Thyroid gland (tissue), 4 donors: ENCODE measurements at regions not wholly inside any gene's neighbourhood (a gene's known extent, or its start where the extent isn't known, plus 50 kb on each side); places are given as distances from the start of the nearest gene placed in this dataset.
"Not testable (repeated sequence)": the region's sequence is repeated elsewhere in the genome, so short reads cannot be mapped to it uniquely, and the experiment has no call there.

Source experiments
- DNase-seq, 2 donors: peaks; one replicate each; pipeline ENCODE4 v3.0.0-alpha.2; 2019
- H3K27ac ChIP-seq, 3 donors: fragments of 200-600 bp; sonication (generic); 1 replicate in 2 of 3; 2 replicates in 1 of 3; pipeline ENCODE4 v1.5.1; 2016 to 2019; ENCODE audit warnings: mild to moderate bottlenecking in 1 of 3, moderate library complexity in 1 of 3
- H3K27me3 ChIP-seq: fragments of 200-600 bp; sonication (generic); one replicate; pipeline ENCODE4 v1.5.1; 2019
- H3K36me3 ChIP-seq, 2 donors: fragments of 200-600 bp; sonication (generic); one replicate each; pipeline ENCODE4 v1.5.1; 2016 to 2019
- H3K4me1 ChIP-seq, 2 donors: fragments of 200-600 bp; sonication (generic); one replicate each; pipeline ENCODE4 v1.5.1; 2017 to 2019
- H3K4me3 ChIP-seq, 3 donors: fragments of 200-600 bp; sonication (generic); replicated peaks in 1 of 3; 1 replicate in 2 of 3; 2 replicates in 1 of 3; pipeline ENCODE4 v1.5.1; 2016; ENCODE audit warnings: mild to moderate bottlenecking in 1 of 3
- H3K9me3 ChIP-seq: fragments of 200-600 bp; sonication (generic); one replicate; pipeline ENCODE4 v1.5.1; 2017
- POLR2A ChIP-seq, 2 donors: fragments of 450-650 bp; IDR thresholded peaks; one replicate each; pipeline ENCODE4 v1.6.1; 2017; ENCODE audit warnings: antibody characterized with exemption in 2 of 2, mild to moderate bottlenecking in 2 of 2, moderate library complexity in 1 of 2
- WGBS, 2 donors: methylation state at CpG; one replicate each; pipeline ENCODE4 v1.1.5; 2017; 5-methylcytosine and 5-hydroxymethylcytosine counted together
- intact Hi-C: fragments of 100-400 bp; cut with DNase I; formaldehyde crosslinking; loops from one replicate; pipeline ENCODE4 v1.15.1; 2023
- TF ChIP-seq, protein P1 (sequence below), 6 experiments: fragments of 200-600 bp in 3 of 6; fragments of 450-650 bp in 3 of 6; sonication (generic) in 3 of 6; IDR thresholded peaks; one replicate each; pipeline ENCODE4 v1.5.1; 2016 to 2019; ENCODE audit warnings: antibody characterized with exemption in 6 of 6, mild to moderate bottlenecking in 2 of 6, inconsistent platforms in 1 of 6, moderate library complexity in 1 of 6

DNA sequence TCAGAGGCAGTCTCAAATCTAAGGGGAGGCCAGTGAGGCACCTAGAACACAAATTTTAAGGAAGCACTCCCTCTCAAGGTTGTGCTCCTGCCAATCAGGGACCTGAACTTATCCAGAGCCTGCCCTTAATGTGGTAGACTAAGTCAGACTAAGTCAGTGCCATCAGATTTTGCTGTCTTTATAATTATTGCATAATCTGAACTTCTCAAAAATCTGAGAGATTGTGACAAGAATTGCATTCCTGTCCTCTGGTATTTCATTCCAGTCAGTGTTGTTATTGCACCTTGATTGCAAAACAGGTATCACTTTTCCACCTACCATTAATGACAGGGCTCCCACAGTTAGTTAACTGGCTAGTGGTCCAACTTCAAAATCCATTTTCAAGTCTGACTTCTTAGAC lies 197.1 kb upstream of the HCN1 start:
- no peak for DNase-seq
- H3K27ac ChIP-seq, result no peak overlapping the region
- H3K27me3 ChIP-seq, result no peaks in the 10 kb centered on the region
- intact Hi-C loops, result no loop called here
- H3K9me3 ChIP-seq, result no peaks in the 10 kb centered on the region
- TF ChIP-seq POLR2A (IDR thresholded peaks at IDR 0.05), result no peak
- TF ChIP-seq, protein P1, sequence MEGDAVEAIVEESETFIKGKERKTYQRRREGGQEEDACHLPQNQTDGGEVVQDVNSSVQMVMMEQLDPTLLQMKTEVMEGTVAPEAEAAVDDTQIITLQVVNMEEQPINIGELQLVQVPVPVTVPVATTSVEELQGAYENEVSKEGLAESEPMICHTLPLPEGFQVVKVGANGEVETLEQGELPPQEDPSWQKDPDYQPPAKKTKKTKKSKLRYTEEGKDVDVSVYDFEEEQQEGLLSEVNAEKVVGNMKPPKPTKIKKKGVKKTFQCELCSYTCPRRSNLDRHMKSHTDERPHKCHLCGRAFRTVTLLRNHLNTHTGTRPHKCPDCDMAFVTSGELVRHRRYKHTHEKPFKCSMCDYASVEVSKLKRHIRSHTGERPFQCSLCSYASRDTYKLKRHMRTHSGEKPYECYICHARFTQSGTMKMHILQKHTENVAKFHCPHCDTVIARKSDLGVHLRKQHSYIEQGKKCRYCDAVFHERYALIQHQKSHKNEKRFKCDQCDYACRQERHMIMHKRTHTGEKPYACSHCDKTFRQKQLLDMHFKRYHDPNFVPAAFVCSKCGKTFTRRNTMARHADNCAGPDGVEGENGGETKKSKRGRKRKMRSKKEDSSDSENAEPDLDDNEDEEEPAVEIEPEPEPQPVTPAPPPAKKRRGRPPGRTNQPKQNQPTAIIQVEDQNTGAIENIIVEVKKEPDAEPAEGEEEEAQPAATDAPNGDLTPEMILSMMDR (IDR thresholded peaks at IDR 0.05), result no peak
- H3K4me3 ChIP-seq, result no peak overlapping the region
- no peaks in the 10 kb centered on the region for H3K36me3 ChIP-seq
- no peaks in the 10 kb centered on the region for H3K4me1 ChIP-seq

DNA sequence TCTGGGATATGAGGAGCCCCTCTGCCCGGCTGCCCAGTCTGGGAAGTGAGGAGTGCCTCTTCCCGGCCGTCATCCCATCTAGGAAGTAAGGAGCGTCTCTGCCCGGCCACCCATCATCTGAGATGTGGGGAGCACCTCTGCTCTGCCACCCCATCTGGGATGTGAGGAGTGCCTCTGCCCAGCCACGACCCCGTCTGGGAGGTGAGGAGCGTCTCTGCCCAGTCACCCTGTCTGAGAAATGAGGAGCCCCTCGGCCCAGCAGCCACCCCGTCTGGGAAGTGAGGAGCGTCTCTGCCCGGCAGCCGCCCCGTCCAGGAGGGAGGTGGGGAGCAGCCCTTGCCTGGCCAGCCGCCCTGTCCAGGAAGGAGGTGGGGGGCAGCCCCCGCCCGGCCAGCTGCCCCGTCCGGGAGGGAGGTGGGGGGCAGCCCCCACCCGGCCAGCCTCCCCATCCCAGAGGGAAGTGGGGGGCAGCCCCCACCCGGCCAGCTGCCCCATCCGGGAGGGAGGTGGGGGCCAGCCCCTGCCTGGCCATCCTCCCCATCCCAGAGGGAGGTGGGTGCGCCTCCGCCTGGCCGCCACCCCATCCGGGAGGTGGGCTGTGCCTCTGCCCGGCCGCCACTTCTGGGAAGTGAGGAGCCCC lies 194.4 kb upstream of the HCN1 start:
- H3K9me3 ChIP-seq, H3K4me3 ChIP-seq, H3K27me3 ChIP-seq, DNase-seq, H3K4me1 ChIP-seq, intact Hi-C loops, H3K27ac ChIP-seq, H3K36me3 ChIP-seq: not testable (repeated sequence)
- 90 to 93% methylated on average over 10 to 16 of the region's 28 CpGs for WGBS, 2 donors

DNA sequence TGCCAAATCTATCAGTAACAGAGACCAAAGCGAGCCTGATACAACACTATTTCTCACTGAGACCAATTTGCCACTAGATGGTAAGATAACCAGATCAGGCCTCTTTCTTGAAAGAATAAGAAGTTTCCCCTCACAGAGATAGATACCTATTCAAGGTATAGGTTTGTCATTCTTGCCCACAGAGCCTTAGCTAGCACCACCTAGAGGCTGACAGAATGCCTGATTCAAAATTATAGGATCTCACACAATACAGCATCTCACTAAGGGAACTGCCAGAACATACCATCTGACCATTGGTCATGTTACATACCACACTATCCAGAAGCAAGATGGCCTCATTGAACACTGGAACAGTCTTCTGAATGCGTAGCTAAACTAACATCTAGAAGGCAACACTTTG lies 166.6 kb upstream of the HCN1 start:
- Histone ChIP-seq H3K27me3 (no peaks in the 10 kb centered on the region), H3K9me3 (no peaks in the 10 kb centered on the region), H3K27ac (no peak overlapping the region), H3K36me3 (no peaks in the 10 kb centered on the region), H3K4me3 (no peak overlapping the region), H3K4me1 (no peaks in the 10 kb centered on the region)
- intact Hi-C loops, result no loop called here
- TF ChIP-seq, protein P1 (IDR thresholded peaks at IDR 0.05), result no peak
- TF ChIP-seq POLR2A (IDR thresholded peaks at IDR 0.05), result no peak
- 30 to 46% methylated on average over 2 of the region's 2 CpGs for WGBS, 2 donors
- no peak for DNase-seq

DNA sequence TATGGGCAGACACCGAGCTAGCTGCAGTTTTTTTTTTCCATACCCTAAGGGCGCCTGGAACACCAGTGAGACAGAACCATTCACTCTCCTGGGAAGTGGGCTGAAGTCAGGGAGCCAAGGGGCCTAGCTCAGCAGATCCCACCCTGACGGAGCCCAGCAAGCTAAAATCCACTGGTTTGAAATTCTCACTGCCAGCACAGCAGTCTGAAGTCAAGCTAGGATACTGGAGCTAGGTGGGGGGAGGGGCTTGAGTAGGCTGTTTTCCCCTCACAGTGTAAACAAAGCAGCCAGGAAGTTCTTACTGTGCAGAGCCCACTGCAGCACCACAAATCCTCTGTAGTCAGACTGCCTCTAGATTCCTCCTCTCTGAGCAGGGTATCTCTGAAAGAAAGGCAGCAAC lies 151.7 kb upstream of the HCN1 start:
- Histone ChIP-seq H3K27me3 (no peaks in the 10 kb centered on the region), H3K27ac (no peak overlapping the region), H3K9me3 (no peaks in the 10 kb centered on the region), H3K36me3 (no peaks in the 10 kb centered on the region), H3K4me3 (no peak overlapping the region), H3K4me1 (no peaks in the 10 kb centered on the region)
- DNase-seq, result no peak
- TF ChIP-seq, protein P1 (IDR thresholded peaks at IDR 0.05), result no peak
- TF ChIP-seq POLR2A (IDR thresholded peaks at IDR 0.05), result no peak
- intact Hi-C loops, result no loop called here
- 64 to 80% methylated on average over 2 to 3 of the region's 3 CpGs for WGBS, 2 donors

GRCh38 chr5:45826055-45826454 lies 129.9 kb upstream of the HCN1 start:
- TF ChIP-seq, protein P1 (IDR thresholded peaks at IDR 0.05), result no peak
- TF ChIP-seq POLR2A (IDR thresholded peaks at IDR 0.05), result no peak
- DNase-seq, result no peak
- WGBS, 2 donors, result 94 to 97% methylated on average over 2 of the region's 2 CpGs
- Histone ChIP-seq H3K4me3 (no peak overlapping the region), H3K27ac (no peak overlapping the region), H3K9me3 (no peaks in the 10 kb centered on the region), H3K27me3 (no peaks in the 10 kb centered on the region), H3K36me3 (no peaks in the 10 kb centered on the region), H3K4me1 (no peaks in the 10 kb centered on the region)
- intact Hi-C loops, result no loop called here

DNA sequence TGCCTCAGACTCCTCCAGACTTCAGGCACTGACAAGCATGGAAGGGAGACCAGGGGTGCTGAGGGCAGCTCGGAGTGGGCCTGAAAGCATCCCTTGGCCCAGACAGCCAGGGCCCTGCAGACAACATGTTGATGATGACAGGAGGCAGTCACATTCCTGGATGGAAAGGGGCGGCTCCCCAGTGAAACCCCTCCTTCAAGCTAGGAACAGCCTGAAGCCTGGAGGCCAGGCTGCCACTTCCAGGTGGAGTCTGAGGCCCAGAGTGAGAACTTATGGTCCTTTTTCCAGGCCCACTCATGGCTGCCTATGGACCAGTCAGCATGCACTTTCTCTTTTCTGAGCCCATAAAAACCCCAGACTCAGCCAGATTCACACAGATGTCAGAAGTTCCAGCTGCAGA lies 104.2 kb upstream of the HCN1 start:
- Histone ChIP-seq H3K9me3 (no peaks in the 10 kb centered on the region), H3K27me3 (no peaks in the 10 kb centered on the region), H3K4me1 (no peaks in the 10 kb centered on the region), H3K4me3 (no peak overlapping the region), H3K27ac (no peak overlapping the region), H3K36me3 (no peaks in the 10 kb centered on the region)
- TF ChIP-seq, protein P1 (IDR thresholded peaks at IDR 0.05), result no peak
- TF ChIP-seq POLR2A (IDR thresholded peaks at IDR 0.05), result no peak
- 69% methylated on average over 2 of the region's 2 CpGs; no CpG with 5 or more reads in 1 of the 2 donors for WGBS, 2 donors
- intact Hi-C loops, result no loop called here
- DNase-seq, result no peak
